ENCODE measurements at regions not wholly inside any gene's neighbourhood (a gene's known extent, or its start where the extent isn't known, plus 50 kb on each side); places are given as distances from the start of the nearest gene placed in this dataset.

DNA sequence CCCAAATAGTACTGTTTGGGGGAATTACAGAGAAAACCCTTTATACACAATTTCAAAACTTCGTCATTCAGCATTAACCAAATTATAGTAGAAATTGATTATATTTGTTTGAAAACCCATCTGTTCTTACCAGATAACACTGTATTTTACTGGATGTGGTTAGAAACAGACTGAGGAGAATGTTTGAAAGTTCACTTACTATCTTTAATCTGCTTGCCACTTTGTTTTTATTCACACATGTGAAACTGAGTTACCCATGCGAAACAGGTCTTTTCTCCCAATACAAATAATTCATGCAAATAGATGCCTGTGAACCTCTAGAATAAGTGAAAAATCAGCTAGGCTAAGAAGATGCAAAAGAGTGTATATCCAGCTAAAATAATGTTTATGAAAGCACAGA, 177.5 kb downstream of the NAA11 start:
- H3K27ac ChIP-seq: no peak overlapping the region
- H3K36me3 ChIP-seq: no peaks in the 10 kb centered on the region
- H3K4me3 ChIP-seq: no peak overlapping the region
- DNase-seq (ENCODE audit: low spot score in 2 of 2): no peak
- no peaks in the 10 kb centered on the region for H3K27me3 ChIP-seq
- TF ChIP-seq POLR2A (IDR thresholded peaks at IDR 0.05) (no peak), EP300 (IDR thresholded peaks at IDR 0.05) (no peak), POLR2AphosphoS5 (IDR thresholded peaks at IDR 0.05) (no peak)
- TF ChIP-seq, protein P1, sequence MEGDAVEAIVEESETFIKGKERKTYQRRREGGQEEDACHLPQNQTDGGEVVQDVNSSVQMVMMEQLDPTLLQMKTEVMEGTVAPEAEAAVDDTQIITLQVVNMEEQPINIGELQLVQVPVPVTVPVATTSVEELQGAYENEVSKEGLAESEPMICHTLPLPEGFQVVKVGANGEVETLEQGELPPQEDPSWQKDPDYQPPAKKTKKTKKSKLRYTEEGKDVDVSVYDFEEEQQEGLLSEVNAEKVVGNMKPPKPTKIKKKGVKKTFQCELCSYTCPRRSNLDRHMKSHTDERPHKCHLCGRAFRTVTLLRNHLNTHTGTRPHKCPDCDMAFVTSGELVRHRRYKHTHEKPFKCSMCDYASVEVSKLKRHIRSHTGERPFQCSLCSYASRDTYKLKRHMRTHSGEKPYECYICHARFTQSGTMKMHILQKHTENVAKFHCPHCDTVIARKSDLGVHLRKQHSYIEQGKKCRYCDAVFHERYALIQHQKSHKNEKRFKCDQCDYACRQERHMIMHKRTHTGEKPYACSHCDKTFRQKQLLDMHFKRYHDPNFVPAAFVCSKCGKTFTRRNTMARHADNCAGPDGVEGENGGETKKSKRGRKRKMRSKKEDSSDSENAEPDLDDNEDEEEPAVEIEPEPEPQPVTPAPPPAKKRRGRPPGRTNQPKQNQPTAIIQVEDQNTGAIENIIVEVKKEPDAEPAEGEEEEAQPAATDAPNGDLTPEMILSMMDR (IDR thresholded peaks at IDR 0.05): no peak
- WGBS: 96% methylated on average over 2 of the region's 2 CpGs
- no peaks in the 10 kb centered on the region for H3K9me3 ChIP-seq
- H3K4me1 ChIP-seq: no peaks in the 10 kb centered on the region

DNA sequence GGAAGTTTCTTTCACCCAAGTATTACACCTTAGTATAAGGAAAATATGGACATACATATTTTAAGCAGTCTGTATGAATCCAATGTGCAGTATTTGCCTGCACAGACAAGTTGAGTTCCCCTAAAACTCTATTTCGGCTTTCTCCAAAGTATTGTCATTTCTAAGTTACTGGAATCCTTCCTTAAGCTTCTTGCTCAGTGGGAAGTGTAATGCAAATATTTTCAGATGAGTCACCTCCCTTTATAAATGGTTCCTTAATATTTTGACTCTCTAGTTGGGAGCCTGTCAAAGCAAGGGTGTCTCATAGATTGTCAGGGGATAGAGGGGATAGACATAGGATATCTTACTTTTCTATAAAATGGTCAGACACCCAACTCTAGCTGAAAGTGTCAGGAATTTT, 178.6 kb downstream of the NAA11 start:
- WGBS: 53% methylated on average over 1 of the region's 1 CpG
- TF ChIP-seq, protein P1 (IDR thresholded peaks at IDR 0.05): no peak
- TF ChIP-seq POLR2A (IDR thresholded peaks at IDR 0.05) (no peak), POLR2AphosphoS5 (IDR thresholded peaks at IDR 0.05) (no peak), EP300 (IDR thresholded peaks at IDR 0.05) (no peak)
- Histone ChIP-seq H3K36me3 (no peaks in the 10 kb centered on the region), H3K9me3 (no peaks in the 10 kb centered on the region), H3K27ac (no peak overlapping the region), H3K27me3 (no peaks in the 10 kb centered on the region), H3K4me3 (no peak overlapping the region), H3K4me1 (no peaks in the 10 kb centered on the region)
- DNase-seq (ENCODE audit: low spot score in 2 of 2): no peak

DNA sequence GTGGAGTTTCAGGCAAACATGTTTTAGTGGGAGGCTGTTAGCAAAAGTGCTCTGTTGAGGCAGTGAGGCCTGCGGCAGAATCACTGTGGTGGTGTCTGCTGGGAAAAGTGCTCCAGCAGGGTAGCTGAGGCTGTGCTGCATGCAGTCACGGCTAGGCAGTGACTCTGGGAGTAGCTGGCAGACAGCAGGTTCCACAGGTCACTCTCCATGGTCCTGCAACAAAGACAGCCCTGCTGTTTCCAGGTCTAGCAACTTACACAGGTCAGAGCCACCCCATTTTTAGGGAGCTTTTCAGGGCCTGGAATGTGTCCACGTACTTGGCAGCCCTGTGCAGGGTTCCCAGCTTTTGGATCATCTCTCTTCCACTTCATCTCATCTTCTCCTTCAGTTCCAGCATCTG, 184.3 kb downstream of the NAA11 start:
- Histone ChIP-seq H3K27ac (no peak overlapping the region), H3K27me3 (no peaks in the 10 kb centered on the region), H3K9me3 (no peaks in the 10 kb centered on the region), H3K36me3 (no peaks in the 10 kb centered on the region), H3K4me3 (no peak overlapping the region), H3K4me1 (no peaks in the 10 kb centered on the region)
- TF ChIP-seq, protein P1 (IDR thresholded peaks at IDR 0.05): no peak
- no peak for DNase-seq (ENCODE audit: low spot score in 2 of 2)
- WGBS: 38% methylated on average over 3 of the region's 3 CpGs

DNA sequence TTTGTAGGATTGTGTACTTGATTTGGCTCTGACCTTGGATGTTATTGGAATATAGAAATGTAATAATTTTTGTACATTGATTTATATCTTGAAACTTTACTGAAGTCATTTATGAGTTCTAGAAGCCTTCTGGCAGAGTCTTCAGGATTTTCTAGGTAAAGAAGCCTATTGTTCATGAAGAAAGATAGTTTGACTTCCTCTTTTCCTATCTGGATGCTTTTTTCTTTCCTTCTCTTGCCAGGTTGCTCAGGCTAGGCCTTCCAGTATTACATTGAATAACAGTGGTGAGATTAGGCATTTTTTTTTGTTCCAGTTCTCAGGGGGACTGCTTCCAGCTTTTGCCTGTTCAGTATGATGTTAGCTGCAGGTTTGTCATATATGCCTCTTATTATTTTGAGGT, 191.1 kb downstream of the NAA11 start:
- TF ChIP-seq, protein P1 (IDR thresholded peaks at IDR 0.05): no peak
- TF ChIP-seq EP300 (IDR thresholded peaks at IDR 0.05): no peak
- TF ChIP-seq POLR2AphosphoS5 (IDR thresholded peaks at IDR 0.05): no peak
- TF ChIP-seq POLR2A (IDR thresholded peaks at IDR 0.05): no peak
- no peak for DNase-seq (ENCODE audit: low spot score in 2 of 2)
- Histone ChIP-seq H3K36me3 (no peaks in the 10 kb centered on the region), H3K4me1 (no peaks in the 10 kb centered on the region), H3K4me3 (no peak overlapping the region), H3K27ac (no peak overlapping the region), H3K9me3 (no peaks in the 10 kb centered on the region), H3K27me3 (no peaks in the 10 kb centered on the region)

DNA sequence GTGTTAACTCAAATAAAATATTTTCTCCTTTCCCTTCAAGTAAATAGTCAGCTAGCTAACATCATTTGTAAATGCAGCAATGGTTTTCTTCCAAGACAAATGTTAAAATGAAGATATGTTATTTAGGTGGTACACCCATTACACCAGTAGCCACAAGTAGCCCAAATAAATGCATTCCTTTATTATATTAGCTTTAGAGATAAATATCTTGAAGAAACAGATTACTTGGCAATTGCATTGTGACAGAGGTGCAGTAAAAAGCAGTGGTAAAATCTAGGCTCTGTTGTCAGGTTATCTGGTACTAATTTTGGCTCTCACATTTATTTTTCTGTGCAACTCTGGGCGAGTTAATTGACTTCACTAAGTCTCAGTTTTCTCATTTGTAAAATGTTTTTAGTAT, 193.0 kb downstream of the NAA11 start:
- 74% methylated on average over 1 of the region's 1 CpG for WGBS
- no peak for TF ChIP-seq EP300 (IDR thresholded peaks at IDR 0.05)
- TF ChIP-seq, protein P1 (IDR thresholded peaks at IDR 0.05): no peak
- no peak for TF ChIP-seq POLR2A (IDR thresholded peaks at IDR 0.05)
- no peak for TF ChIP-seq POLR2AphosphoS5 (IDR thresholded peaks at IDR 0.05)
- no peak overlapping the region for H3K27ac ChIP-seq

More for the DNA sequence above, 193.0 kb downstream of the NAA11 start:
- Histone ChIP-seq H3K27me3 (no peaks in the 10 kb centered on the region), H3K36me3 (no peaks in the 10 kb centered on the region), H3K4me3 (no peak overlapping the region), H3K9me3 (no peaks in the 10 kb centered on the region), H3K4me1 (no peaks in the 10 kb centered on the region)
- DNase-seq (ENCODE audit: low spot score in 2 of 2): no peak
